Umbilical cord (tissue), 1 donor: ENCODE measurements at regions not wholly inside any gene's neighbourhood (a gene's known extent, or its start where the extent isn't known, plus 50 kb on each side); places are given as distances from the start of the nearest gene placed in this dataset.

Experiments
- DNase-seq: peaks from one replicate; pipeline ENCODE4 v3.0.0-alpha.2; 2015; ENCODE audit warnings: low spot score

DNA sequence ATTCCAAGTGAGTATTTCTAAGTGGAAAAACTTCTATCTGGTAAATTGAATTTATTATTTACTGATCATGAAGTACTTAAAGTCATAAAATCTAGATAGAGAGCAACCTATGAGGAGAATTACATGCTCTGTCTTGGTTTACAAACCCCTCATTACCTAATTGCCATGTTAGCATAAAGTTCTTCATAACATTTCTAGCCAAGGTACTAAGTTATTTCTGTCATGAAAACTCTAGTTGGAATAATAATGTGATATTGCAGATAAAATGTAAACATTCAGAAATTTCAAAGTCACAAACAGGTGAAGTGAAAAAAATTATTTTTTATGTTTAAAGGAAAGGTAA, 228.6 kb downstream of the TTLL7 start:
- DNase-seq = no peak

DNA sequence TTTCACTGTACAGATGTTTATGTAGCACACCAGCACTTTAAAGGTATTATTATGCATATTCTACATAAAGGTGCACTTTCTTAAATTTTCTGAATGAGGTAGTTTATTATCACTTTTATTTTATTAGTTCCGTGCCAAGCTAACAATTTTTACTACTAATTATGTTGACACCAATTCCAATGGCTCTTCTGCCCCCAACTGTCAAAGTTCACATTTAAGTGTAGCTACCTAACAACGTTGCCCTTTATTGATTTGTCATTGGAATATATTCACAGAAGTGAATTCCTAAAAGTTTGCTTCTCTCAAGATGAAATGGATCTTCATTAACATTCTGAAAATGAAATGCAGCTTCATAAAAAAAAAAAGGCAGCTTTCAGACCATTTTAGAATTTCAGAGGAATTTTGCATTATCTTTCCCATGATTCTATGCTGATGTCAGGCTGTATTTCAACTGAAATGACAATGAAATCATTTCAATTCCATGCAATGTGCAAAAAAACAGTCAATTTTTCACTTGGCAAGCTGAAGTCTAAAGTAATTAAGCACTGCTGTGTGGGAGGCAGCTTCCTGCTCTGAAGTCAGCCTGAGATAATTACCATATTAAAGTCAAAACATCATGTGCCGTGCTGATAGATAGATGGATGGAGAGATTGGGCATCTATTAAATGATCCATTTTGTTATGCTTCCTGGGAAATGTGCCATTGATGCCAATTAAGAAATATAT, 229.2 kb downstream of the TTLL7 start:
- no peak for DNase-seq

DNA sequence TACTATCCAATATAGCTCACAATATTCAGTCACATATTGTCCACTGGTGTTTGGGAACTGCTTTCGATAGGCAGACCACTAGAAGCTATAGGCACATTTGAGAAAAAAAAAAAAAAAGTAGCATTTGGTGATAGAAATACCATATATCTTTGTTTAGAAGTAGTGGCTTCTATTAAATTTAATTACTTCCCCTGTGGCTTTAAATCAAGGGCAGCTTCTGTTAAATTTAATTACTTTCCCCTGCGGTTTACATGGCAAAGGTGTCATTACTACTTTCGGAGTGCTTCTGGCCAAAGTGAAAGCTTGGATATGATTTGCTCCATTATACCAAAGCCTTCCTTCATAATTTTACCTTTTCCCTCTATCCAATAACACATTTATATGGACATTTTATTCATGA, 229.9 kb downstream of the TTLL7 start:
- DNase-seq = no peak

DNA sequence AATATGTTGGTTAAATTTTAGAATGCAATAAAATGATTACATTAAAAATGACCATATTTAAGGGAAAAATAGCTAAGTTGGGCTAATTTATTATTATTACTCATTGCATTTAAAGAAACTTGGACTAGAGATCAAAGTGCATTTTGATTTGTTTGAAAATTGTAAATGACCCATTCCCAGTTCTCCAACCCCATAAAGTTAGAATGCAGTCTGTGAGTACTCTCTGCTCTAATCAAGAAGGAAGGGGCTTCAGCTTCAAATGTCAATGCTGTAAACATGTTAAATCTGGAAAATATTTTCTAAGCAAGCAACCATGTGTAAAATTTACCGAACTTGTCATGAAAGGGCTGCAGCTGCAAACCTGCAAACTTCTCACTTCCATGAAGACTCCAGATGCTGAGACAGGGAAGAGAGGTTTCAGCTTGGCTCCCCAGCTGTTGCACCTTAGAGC, 232.7 kb downstream of the TTLL7 start:
- DNase-seq = no peak

DNA sequence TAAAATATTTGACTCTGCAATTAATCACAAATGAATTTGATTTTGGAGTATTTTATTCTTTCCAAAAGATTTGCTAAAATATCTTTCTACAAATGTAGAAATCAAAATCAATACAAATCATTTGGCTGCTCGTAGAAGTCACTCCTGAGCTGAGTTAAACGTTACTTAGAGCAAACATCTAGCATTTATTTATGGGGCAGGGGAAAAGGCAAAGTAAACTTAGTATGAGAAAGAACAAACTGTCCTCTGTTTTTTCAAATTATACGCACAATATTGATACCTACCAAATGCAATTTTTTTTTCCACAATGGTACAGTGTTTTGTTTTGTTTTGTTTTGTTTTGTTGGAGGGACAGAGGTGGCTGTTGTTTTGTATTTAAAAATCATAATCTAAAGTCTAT, 233.8 kb downstream of the TTLL7 start:
- DNase-seq = no peak

DNA sequence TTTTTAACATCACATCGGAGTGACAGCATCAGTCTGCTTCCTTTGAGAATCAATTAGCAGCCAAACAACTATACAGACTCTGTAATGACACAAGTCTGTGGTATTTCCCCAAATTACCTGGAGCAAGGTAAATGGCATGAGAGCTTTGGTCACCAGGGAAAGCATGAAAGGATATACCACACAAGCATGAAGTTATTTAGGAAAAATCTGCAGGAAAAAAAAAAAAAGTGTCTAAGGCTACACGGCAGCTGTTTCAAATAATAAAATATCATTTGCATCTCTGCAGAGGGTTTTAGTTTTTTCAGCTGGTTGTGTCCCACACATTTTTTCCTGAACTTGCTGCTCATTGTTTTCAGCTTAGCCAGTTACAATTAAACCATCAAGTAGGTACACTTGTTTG, 234.7 kb downstream of the TTLL7 start:
- DNase-seq = no peak

DNA sequence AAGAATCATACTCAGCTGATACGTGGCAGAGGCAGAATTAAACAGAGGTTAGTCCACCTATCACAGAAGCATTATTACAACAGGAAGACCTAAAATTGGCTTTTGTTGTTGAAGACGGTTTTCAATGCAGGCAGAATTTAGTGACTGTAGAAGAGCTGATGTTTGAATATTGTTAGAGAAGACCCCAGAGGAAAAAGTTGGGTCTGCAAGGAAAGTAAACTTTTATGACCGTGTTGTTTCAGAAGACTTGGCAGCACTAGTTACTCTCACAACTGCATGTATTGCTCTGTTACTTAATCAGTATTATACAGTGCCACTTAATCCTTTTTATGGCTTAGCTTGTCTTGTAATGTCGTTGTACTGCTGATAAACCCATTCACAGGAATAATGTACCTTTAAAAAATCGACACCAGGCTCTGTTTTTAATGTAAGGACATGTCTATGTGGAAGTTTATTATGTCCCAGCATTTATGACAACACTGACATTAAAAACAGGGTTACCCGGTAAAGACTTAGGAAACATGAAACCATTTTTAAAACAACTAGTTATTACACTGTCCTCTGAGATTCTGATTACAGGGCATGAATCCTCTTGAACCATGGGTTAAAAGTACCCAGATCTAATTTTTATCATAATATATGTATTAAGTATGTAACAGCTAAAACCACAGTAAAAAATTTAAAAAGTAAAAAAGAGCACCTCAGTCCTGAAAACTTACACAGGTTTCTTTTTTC, 235.4 kb downstream of the TTLL7 start:
- no peak for DNase-seq

DNA sequence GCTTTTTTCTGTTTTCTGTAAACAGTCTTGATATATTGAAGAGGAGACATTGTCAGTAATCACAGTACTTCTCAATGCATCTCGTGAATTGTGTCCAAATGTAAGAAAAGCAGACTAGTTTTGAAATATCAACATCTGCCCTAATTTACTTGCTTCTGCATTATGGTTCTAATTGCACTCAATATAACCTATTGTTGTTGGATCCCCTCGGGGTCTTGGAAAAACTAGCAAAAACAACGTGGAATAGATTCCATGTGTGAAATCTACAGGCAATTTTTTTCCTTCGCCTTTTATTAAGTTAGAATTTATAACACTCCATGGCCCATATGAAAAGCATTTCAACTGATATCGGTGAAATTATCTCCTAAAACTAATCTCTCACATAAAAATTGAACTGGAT, 236.5 kb downstream of the TTLL7 start:
- no peak for DNase-seq

DNA sequence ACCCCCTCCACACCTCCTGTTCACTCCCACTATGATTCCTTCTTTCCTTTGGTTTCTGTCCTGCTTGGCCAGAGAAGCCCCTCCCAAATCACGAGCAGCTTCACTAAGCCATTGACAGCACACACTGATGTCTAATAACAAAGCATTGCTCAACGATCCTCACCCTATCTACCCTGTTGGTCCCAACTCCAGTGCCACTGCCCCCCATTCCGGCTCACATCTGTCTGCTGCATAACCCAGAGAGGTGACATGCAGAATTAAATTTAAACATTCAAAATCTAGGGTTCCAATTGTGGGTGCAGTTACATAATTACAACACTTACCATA, 236.9 kb downstream of the TTLL7 start:
- DNase-seq = no peak

DNA sequence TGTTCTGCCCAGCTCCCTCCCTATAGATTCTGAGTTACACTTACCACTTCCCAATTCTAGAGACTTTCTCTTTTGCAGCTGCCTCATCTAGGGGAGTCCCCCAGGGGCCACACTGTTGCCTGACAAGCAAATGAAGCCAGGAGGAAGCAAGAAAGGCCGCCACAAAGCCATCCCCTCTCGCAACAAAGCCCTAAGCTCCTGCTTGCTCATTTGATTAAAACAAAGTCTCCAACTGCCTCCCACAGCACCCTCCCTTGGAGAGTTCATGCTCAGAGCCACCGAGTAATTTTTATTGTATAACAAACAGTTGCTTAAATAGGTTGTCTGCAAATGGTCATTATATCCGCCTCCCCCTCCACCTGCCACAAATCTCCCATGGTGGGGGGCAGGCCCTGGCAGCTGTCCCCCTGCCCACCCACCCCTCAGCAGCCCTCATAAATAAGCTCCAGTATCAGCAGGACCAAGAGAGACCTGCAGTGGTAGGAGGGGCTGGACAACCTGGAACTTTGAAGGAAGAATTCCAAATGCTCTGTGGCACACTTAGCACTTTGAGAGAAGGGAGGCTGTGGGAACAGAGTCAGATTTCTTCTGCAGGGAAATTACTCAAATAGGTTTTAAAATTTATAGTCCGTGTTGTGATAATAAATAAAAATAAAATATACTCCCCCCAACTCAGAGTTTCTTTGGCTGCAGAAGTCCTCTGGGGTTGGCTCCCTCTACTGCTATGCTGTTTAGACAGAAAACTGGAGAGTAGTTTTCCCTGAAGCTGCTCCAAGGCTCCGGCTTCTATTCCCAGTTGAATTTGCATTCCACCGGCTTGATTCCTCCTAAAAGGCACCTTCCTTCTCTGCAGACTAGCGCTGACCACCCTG, 237.5 kb downstream of the TTLL7 start:
- no peak for DNase-seq

DNA sequence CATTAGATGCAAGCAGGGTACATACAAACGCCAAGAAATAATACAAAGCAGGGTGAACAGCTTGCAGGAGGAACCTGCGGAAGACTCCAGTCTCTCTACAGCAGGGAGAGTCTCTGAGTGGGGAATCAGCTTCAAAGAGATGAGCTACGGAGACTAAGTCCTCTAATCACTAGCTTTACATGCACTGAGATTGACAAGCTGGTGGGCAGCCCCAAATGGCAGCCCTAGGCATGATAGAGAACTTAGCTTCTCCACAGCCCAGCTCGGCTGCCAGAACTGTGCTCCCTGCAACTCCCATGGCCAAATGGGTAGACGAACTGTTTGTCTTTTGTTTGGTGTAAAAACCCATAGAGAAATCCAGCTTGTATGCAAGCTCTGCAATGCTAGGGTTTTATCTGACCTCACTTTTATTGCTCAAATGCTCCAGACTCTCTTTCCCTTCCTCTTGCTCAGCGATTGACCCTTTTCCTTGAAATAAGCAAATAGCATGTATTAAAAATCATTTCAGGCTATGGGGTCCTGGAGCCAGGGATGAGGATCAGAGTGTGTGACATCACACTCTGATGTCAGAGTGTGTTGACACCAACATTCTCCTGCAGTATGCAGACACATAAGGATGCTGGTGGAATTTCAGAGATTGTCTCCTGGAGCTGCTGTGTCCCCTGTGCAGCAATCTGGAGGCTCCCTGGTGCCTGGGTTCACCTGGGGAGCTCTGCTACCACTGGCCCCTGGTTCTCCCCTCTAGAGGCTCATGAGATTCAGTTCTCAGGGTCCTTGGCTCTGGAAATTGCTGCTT, 238.5 kb downstream of the TTLL7 start:
- DNase-seq = peak; percentile 57

DNA sequence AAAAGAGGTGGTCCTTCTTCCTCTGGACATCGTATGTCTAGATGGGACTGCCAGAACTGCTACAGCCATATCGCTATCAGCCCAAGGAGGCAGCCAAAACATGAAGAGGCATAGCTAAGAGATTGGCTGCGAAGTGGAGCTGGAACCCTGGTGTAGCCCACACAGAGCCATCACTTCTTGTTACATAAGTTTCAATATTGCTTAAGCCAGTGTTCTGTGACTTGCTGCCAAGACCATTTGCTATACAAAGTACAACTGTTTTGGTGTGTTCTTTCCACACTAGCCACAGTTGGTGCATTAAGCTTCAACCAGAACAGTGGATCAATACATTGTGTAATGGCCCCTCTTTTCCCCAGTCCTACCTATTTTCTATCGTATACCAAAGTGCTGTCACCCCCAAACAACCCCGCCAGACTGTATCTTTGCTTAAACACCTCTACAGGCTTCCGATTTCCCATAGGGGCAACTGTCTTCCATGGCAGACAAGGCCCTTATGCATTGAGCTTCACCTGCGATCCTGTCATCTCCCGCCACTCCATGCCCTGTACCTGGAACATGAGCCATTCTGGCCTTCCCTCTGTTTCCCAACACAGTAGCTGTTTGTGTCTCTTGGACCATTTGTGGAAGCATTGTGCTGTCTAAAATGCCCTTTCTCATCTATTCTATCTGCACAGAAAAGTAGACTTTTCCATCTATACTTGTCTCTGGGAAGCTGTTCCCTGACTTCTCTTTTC, 241.8 kb downstream of the TTLL7 start:
- DNase-seq = no peak

DNA sequence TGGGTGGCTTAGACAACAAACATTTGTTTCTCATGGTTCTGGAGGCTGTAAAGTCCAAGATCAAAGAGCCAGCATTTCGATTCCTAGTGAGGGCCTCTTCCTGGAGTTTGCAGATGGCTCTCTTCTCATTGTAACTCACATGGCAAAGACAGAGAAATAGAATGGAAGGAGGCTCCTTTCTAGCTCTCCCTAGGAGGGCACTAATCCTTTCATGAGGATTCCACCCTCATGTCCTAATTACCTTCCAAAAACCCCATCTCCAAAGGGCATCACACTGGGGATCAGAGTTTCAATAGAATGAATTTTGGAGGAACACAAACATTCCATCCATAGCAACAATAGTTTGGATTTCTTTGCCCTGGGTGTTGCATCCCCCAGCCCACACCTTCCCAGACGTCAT, 247.3 kb downstream of the TTLL7 start:
- no peak for DNase-seq

DNA sequence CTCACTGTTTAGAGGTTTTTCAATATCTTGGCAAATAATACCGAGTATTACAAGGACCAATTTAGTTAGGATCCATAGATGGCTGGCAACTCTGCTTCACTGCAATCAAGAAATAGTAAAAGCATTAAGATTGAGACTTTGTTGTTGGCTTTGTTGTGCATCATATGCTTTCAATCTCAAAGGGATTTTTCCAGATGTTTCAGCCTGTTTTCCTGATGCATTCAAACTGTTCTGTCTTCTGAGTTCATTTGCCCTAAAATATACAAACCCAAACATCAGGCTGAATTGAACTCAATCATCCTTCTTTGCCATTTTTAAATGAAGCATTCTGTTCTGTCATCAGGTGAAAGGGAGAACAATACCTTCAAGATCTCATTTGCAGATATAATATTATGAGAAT, 248.7 kb downstream of the TTLL7 start:
- no peak for DNase-seq

DNA sequence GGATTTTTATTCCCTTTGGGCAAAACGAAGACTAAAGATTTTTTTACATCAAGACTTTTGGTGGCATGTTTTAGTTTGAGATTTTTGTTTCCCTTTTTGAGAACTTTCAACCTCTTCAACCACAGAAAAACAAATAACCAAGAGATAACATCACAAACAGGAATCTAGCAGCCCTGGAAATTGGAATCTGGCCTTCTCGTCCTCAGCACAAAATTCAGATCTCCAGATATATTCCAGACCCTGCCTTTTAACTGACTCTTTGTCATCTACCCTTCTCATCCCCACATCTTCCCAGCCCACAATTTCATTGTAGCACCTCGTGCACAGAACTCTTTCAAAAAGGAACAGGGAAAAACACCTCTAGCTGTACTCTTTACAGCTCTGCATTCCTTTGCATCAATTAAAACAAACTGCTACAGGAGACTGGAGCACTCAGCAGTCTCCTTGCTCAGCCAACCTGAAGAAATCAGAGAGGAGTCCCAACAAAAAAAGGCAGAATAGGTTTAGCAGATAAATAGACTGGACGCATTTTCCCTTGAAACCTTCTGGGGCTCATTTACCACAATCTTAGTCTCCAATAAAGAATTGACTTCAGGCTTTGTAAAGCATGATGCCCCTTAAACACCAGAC, 251.0 kb downstream of the TTLL7 start:
- DNase-seq = no peak

DNA sequence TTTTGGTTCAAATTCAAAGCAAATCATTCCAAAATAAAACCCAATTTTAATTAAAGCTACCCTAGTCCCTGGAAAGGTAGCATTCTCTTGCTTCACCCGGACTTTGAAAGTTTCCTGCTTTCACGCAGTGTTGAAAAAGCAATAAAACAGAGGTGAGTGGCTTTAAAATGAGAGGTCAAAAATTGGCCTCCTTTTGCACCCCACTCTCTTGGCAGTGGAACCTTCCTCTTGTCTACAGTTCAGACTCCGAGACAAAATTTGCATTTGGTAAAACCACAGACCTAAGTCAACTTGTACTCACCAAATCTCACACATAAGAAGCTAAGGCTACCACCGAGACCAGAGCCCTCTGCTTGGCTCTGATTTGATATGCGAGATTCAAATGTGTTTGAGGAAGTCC, 252.7 kb downstream of the TTLL7 start:
- DNase-seq = no peak

DNA sequence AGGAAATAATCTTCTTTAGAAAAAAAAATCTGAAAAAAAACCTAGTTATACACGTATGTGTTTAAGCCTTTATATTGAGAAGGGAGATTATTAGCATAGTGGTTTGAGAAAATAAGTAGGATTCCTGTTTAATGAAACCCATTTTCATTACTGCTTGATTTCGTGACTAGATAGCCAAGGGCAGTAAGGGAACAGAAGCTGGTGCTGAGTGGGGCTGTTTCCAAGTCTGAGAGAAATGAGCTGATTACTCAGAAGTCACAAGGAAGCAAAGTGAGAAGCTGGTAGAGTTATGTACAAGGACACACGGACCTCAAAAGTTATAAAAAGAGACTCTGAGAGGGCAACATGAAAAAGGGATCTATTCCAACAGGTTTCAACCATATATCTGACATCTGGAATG, 256.5 kb downstream of the TTLL7 start:
- no peak for DNase-seq

DNA sequence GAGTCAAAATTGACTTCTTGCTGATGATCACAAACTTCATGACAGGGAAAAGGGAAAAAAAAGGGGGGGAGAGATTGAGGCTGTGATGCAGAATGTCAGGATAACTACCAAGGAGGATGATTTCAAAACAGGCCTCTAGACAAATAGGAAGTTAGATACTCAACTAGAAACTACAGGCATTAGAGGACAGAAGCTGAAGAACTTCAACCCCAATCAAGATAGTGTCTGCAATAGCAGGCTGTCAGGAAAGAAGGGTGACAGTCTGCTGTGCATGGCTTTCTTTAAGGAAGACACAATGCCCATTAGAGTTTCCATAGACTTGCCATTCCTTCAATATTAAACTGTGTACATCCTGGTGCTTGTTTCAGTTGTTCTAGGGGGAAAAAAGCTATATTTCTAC, 257.2 kb downstream of the TTLL7 start:
- DNase-seq = no peak

DNA sequence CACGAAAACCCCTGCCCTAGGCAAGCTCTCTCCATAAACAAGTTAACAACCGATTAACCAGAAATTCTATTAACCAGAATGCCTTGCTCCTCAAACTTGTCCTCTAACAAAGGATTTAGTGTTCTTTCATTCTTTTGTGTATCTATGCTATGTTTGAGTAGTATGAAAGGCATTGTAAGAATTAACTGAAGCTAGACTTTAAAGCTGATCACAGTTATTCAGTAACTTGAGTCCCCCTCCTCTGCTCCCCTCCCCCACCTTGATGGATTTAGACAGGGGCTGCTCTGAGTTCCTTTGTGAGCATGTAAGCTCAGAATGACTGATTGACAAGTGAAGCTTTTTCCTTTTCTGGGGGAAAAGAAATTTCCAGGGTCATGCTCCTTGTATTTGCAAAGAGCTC, 257.6 kb downstream of the TTLL7 start:
- DNase-seq = no peak

DNA sequence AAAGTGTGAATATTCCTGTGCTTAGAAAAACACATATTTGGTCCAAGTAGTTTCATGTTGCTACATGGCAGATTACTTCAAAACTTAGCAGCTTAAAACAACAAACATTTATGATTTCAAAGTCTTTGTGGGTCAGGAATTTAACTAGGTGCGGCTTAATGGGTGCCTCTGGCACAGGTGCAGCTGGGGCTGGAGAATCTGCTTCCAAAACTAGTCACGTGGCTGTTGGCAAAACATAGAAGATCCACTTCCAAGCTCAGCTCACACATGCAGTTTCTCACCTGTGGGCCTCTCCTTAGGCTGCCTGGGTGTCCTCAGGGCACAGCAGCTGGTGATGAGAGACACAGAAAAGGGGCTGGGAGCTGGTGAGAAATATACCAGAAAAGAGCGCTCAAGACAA, 263.4 kb downstream of the TTLL7 start:
- no peak for DNase-seq

DNA sequence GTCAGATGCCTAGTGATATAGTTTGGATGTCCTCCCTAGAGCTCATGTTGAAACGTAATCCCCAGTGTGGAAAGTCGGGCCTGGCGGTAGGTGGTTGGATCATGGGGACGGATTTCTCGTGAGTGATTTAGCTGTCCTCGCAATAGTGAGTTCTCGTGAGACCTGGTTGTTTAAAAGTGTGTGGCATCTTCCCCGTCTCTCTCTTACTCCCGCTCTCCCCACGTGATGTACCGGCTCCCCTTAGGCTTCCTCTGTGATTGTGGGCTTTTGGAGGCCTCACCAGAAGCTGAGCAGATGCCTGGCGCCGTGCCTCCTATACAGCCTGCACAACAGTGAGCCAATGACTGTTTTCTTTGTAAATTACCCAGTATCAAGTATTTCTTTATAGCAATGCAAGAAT, 264.5 kb downstream of the TTLL7 start:
- DNase-seq = no peak
